HT-29 (cell line): ENCODE measurements at regions not wholly inside any gene's neighbourhood (a gene's known extent, or its start where the extent isn't known, plus 50 kb on each side); places are given as distances from the start of the nearest gene placed in this dataset.
"Not testable (repeated sequence)": the region's sequence is repeated elsewhere in the genome, so short reads cannot be mapped to it uniquely, and the experiment has no call there.

Source experiments
- DNase-seq: peaks from one replicate; pipeline ENCODE4 v3.0.0-alpha.2; 2015; ENCODE audit warnings: low spot score

DNA sequence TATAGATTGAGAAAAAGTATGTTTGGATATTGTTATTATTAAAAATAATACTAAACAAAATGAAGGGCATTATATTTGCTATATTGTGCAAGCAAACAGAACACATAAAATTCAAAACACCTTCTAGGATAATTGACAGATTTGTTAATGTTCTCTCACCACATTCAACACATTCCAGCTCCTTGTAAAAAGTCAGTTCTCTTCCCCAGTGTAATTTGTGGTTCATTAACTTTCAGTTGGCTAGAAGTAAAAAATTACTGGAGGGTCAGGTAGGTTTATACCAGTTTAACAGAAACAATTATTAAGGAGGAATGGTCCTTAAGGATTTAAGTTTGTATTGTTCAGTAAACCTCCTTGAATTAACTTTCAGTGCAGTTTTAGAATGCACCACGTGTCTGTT lies 1235.3 kb upstream of the ADGRL2 start:
- no peak for DNase-seq

DNA sequence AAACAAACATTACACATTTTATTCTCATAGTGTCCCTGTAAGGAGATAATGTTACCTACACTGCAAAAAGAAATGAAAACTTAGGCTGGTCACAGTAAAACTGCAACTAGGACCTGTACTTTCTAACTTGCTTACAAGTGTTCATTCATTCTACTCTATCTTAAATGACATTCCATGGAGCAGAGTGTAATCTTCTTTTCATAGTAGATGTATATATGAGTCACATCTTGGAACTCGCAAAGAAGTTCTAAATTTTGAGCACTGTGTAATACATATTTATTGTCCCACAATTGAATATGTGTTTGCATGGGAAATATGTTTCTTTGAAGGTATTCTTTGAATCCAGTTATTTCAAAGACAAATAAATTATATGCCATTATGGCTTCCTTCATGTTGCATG lies 1258.5 kb upstream of the ADGRL2 start:
- DNase-seq: no peak

GRCh38 chr1:80540596-80540995 lies 1260.1 kb upstream of the ADGRL2 start:
- no peak for DNase-seq

DNA sequence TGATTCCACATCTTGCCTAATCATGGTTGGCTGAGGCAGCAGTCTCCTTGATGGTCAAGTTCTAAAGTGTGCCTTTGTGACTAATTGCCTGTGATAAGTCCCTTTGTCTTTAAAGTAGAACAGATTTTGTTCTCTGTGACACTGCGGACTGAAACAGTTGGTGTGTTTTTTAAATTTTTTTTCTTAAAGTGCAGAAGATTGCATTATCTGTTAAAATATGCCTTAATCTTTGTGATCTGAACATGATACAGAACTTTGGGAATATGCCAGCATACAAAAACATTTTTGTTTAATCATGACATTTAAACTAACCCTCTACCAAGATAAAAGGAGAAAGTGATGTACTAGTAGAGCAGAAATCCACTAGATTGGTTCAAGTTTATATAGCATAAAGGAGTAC lies 1260.6 kb upstream of the ADGRL2 start:
- no peak for DNase-seq

GRCh38 chr1:80539298-80539697 lies 1261.4 kb upstream of the ADGRL2 start:
- not testable (repeated sequence) for DNase-seq

DNA sequence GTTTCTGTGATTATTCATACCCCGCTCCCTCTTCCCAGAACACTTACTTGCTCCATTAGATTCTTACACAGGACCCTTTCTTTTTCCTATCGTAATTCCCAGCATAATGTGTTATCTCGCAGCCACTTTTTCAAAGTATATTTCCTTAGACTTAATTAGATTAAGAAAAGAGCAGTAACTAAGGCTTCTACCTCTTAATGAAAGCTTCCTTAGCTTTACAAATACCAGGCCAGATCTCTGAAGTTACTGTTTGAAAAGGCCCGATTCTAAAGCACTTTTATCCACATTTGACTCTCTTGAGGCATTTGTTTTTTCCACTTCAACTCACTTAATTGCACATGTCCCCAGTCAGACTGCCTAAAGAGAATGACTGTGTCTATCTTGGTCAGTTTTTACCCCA lies 1264.3 kb upstream of the ADGRL2 start:
- DNase-seq: no peak

- DNase-seq: no peak
Measured at GRCh38 chr1:80535466-80535865, 1265.3 kb upstream of the ADGRL2 start.

GRCh38 chr1:80534606-80535360 lies 1266.0 kb upstream of the ADGRL2 start:
- no peak for DNase-seq

- DNase-seq: no peak
Measured at GRCh38 chr1:80533775-80534334, 1266.9 kb upstream of the ADGRL2 start.

- DNase-seq: no peak
Measured at GRCh38 chr1:80533093-80533492, 1267.6 kb upstream of the ADGRL2 start.

DNA sequence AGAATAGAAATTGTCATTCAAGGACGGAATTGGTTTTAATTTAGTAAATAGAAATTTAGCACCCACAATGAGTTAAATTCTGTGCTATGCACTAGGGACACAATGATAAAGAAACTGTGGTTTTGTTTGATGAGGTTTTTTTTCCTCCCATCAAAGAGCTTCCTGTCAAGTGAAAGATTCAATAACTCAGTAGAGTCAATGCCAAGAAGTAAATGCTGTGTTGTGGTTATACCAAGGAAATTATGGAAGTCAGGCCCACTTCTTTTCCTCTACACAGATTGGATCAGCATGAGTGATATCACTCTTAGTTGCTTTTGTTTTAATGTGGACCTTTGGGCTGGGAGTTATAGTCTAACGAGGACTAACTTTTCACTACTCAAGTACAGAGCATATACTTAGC lies 1269.6 kb upstream of the ADGRL2 start:
- no peak for DNase-seq

DNA sequence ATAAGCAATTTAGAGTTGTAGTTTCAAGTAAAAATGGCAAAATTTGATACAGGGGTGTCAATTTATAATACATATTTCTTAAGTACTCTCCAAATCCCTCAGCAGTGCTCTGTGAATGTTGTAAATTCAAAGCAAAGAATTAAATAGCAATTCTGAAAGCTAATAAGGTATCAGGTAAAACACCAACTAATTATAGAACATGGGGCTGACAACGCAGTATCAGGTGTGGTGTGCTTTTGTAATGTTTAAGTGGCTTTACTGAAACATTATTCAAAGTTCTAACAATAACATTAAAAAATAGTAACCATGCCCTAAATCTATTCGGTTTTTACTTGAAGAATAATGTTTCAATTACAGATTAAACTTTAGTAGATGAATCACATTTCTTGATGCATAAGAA lies 1271.2 kb upstream of the ADGRL2 start:
- DNase-seq: no peak

DNA sequence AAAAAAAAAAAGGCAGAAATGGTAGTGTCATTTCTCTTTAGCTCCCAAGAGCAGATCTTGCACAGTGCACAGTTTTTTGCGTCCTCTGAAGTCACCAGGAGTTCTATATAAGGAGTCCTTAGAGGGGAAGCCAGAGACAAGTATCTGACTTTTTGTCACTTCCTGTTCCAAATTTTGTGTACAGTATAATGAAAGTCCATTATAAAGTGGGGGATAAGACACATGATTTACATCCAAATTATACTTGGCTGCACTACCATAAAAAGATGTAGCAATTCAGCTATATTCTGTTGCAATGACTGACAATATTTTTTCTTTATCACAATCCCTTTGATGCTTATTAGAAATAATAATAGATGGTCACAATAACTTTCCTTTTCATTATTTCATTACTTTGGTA lies 1276.9 kb upstream of the ADGRL2 start:
- DNase-seq: no peak

DNA sequence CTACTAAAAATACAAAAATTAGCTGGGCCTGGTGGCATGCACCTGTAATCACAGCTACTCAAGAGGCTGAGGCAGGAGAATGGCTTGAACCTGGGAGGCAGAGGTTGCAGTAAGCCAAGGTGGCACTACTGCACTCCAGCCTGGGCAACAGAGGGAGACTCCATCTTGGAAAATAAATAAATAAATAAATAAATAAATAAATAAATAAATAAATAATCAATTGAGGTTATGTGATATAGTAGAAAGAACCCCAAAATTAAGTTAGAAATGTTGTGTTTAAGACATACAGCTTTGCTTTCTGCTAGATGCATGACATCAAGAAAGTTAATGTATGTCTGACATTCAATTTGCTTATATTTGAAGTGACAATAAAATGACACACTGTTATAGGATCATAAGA lies 1277.7 kb upstream of the ADGRL2 start:
- DNase-seq: not testable (repeated sequence)

- DNase-seq: no peak
Measured at GRCh38 chr1:80520949-80521348, 1279.8 kb upstream of the ADGRL2 start.

DNA sequence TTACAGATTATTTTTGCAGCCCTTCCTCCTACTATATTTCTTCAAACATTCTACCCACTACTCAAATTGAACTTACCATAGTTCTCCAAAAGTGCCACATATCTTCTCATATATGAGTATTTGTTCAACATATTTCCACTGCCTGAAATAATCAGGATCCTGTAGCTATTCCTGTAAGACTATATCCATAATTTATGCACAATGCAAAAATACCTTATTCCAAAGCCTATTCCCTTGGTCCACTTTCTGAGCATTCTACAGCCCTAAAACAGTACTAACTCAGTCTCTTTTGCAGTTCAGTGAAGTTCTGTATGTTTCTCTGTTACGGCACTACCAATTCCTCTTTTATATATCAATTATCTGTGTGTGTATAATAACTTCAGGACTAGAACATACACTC lies 1283.7 kb upstream of the ADGRL2 start:
- no peak for DNase-seq

GRCh38 chr1:80509965-80510522 lies 1290.7 kb upstream of the ADGRL2 start:
- DNase-seq: no peak

- DNase-seq: no peak
Measured at GRCh38 chr1:80506216-80506615, 1294.5 kb upstream of the ADGRL2 start.

- DNase-seq: no peak
Measured at GRCh38 chr1:80498673-80499072, 1302.1 kb upstream of the ADGRL2 start.

GRCh38 chr1:80495806-80496205 lies 1304.9 kb upstream of the ADGRL2 start:
- DNase-seq: no peak

- DNase-seq: no peak
Measured at GRCh38 chr1:80472145-80472544, 1328.6 kb upstream of the ADGRL2 start.

GRCh38 chr1:80468356-80468755 lies 1332.4 kb upstream of the ADGRL2 start:
- DNase-seq: no peak

DNA sequence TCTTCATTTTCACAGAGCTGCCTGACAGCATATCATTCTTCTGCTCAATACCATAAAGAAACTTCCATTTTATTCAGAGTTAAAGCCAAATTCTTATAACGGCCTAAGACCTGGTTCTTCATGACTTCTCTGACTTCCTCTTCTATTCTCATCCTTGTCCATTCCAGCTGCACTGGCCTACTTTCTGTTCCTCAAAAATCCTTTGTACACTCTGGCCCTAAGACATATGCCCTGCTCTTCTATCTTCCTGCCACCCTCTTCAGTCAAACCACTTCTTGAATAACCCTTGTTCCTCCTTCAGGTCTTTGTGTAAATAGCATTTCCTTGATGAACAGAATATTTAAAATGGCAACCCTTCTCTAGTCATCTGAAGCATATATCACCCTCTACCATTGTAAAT lies 1338.7 kb upstream of the ADGRL2 start:
- no peak for DNase-seq
